ENCODE measurements at regions not wholly inside any gene's neighbourhood (a gene's known extent, or its start where the extent isn't known, plus 50 kb on each side); places are given as distances from the start of the nearest gene placed in this dataset.
A peak's percentile ranks its signal among the peaks of the same experiment; 100 is the strongest.
"Not testable (repeated sequence)": the region's sequence is repeated elsewhere in the genome, so short reads cannot be mapped to it uniquely, and the experiment has no call there.

- Histone ChIP-seq H3K4me3 (no peak overlapping the region), H3K27me3 (ENCODE audit: low read depth) (no peaks in the 10 kb centered on the region), H3K9me3 (no peaks in the 10 kb centered on the region), H3K4me1 (no peaks in the 10 kb centered on the region), H3K27ac (no peak overlapping the region), H3K36me3 (no peaks in the 10 kb centered on the region)
- ATAC-seq (no peak), DNase-seq (no peak)
- TF ChIP-seq CTCF (IDR thresholded peaks at IDR 0.05): no peak
- intact Hi-C loops (cut with DNase I): no loop called here
Observed at GRCh38 chr11:45737056-45737455, 67.9 kb upstream of the SLC35C1 start.

GRCh38 chr11:45736424-45736823 is 68.5 kb upstream of the SLC35C1 start:
- Histone ChIP-seq H3K36me3 (no peaks in the 10 kb centered on the region), H3K27ac (no peak overlapping the region), H3K27me3 (ENCODE audit: low read depth) (no peaks in the 10 kb centered on the region), H3K9me3 (no peaks in the 10 kb centered on the region), H3K4me3 (no peak overlapping the region), H3K4me1 (no peaks in the 10 kb centered on the region)
- peak; percentile 92 to 97 for ATAC-seq
- intact Hi-C loops (cut with DNase I): no loop called here
- DNase-seq: no peak
- TF ChIP-seq CTCF (IDR thresholded peaks at IDR 0.05): no peak

GRCh38 chr11:45733176-45733575 is 67.8 kb upstream of the CHST1 start:
- no peak for ATAC-seq
- Histone ChIP-seq H3K27me3 (ENCODE audit: low read depth) (no peaks in the 10 kb centered on the region), H3K4me1 (no peaks in the 10 kb centered on the region), H3K27ac (no peak overlapping the region), H3K9me3 (no peaks in the 10 kb centered on the region), H3K36me3 (no peaks in the 10 kb centered on the region), H3K4me3 (no peak overlapping the region)
- TF ChIP-seq CTCF (IDR thresholded peaks at IDR 0.05): no peak
- DNase-seq: no peak
- intact Hi-C loops (cut with DNase I): no loop called here

- intact Hi-C loops (cut with DNase I): no loop called here
- no peak overlapping the region for H3K4me3 ChIP-seq
- ATAC-seq (no peak), DNase-seq (no peak)
- H3K36me3 ChIP-seq: no peaks in the 10 kb centered on the region
- no peaks in the 10 kb centered on the region for H3K9me3 ChIP-seq
- TF ChIP-seq CTCF (IDR thresholded peaks at IDR 0.05): no peak
- no peaks in the 10 kb centered on the region for H3K4me1 ChIP-seq
- no peaks in the 10 kb centered on the region for H3K27me3 ChIP-seq (ENCODE audit: low read depth)
- no peak overlapping the region for H3K27ac ChIP-seq
Observed at GRCh38 chr11:45732343-45732742, 66.9 kb upstream of the CHST1 start.

GRCh38 chr11:45731171-45731570 is 65.7 kb upstream of the CHST1 start:
- H3K9me3 ChIP-seq; H3K4me3 ChIP-seq; H3K36me3 ChIP-seq; H3K27me3 ChIP-seq (ENCODE audit: low read depth); intact Hi-C loops (cut with DNase I); H3K27ac ChIP-seq; ATAC-seq; H3K4me1 ChIP-seq; DNase-seq: not testable (repeated sequence)

GRCh38 chr11:45730014-45730413 is 64.6 kb upstream of the CHST1 start:
- no peak for DNase-seq
- no peaks in the 10 kb centered on the region for H3K9me3 ChIP-seq
- no peak for TF ChIP-seq CTCF (IDR thresholded peaks at IDR 0.05)
- ATAC-seq: no peak
- intact Hi-C loops (cut with DNase I): no loop called here
- H3K4me1 ChIP-seq: no peaks in the 10 kb centered on the region
- H3K36me3 ChIP-seq: no peaks in the 10 kb centered on the region
- H3K4me3 ChIP-seq: no peak overlapping the region
- H3K27ac ChIP-seq: no peak overlapping the region
- no peaks in the 10 kb centered on the region for H3K27me3 ChIP-seq (ENCODE audit: low read depth)

All from lower lobe of right lung (tissue), 2 donors.